Heart left ventricle (tissue), 16 donors: ENCODE measurements at regions not wholly inside any gene's neighbourhood (a gene's known extent, or its start where the extent isn't known, plus 50 kb on each side); places are given as distances from the start of the nearest gene placed in this dataset.

Experiments used
- ATAC-seq, 4 donors: fragments of 200-7000 bp; cut with Tn5 transposase; one replicate each; pipeline ENCODE4 v1.9.1; 2020 to 2022; ENCODE audit warnings: moderate library complexity in 4 of 4, mild to moderate bottlenecking in 3 of 4, moderate number of reproducible peaks in 1 of 4
- DNase-seq, 5 donors: peaks; one replicate each; pipeline ENCODE4 v3.0.0-alpha.2; 2020
- H3K27ac ChIP-seq, 12 donors: fragments of 200-600 bp; sonication (generic) in 4 of 12; one replicate each; pipeline versions ENCODE4 v1.5.0 to v1.8.0; 2016 to 2022; ENCODE audit warnings: mild to moderate bottlenecking in 2 of 12
- H3K27me3 ChIP-seq, 9 donors: fragments of 200-600 bp; sonication (generic) in 2 of 9; one replicate each; pipeline versions ENCODE4 v1.5.1 to v1.8.0; 2016 to 2022; ENCODE audit warnings: mild to moderate bottlenecking in 3 of 9
- H3K36me3 ChIP-seq, 9 donors: fragments of 200-600 bp; sonication (generic) in 2 of 9; one replicate each; pipeline versions ENCODE4 v1.5.0 to v1.8.0; 2018 to 2022; ENCODE audit warnings: mild to moderate bottlenecking in 2 of 9
- H3K4me1 ChIP-seq, 12 donors: fragments of 200-600 bp; sonication (generic) in 4 of 12; one replicate each; pipeline versions ENCODE4 v1.5.0 to v1.8.0; 2016 to 2022; ENCODE audit warnings: mild to moderate bottlenecking in 3 of 12
- H3K4me3 ChIP-seq, 12 donors: fragments of 200-600 bp; sonication (generic) in 4 of 12; one replicate each; pipeline versions ENCODE4 v1.5.0 to v1.8.0; 2017 to 2022; ENCODE audit warnings: mild to moderate bottlenecking in 9 of 12, moderate library complexity in 4 of 12
- H3K9me3 ChIP-seq, 12 donors: fragments of 200-600 bp; sonication (generic) in 4 of 12; one replicate each; pipeline versions ENCODE4 v1.5.0 to v1.8.0; 2016 to 2022; ENCODE audit warnings: mild to moderate bottlenecking in 1 of 12
- CTCF ChIP-seq, 12 donors: fragments of 200-600 bp; sonication (generic) in 4 of 12; IDR thresholded peaks; one replicate each; pipeline versions ENCODE4 v1.5.0 to v1.8.0; 2018 to 2022; ENCODE audit warnings: antibody characterized with exemption in 12 of 12, mild to moderate bottlenecking in 5 of 12
- POLR2A ChIP-seq, 2 donors: fragments of 450-650 bp; IDR thresholded peaks; one replicate each; pipeline ENCODE4 v1.6.1; 2017; ENCODE audit warnings: antibody characterized with exemption in 2 of 2, mild to moderate bottlenecking in 2 of 2, moderate library complexity in 2 of 2
- WGBS, 4 donors: extraction: QIAGEN DNeasy Blood & Tissue Kit in 2 of 4; methylation state at CpG; one replicate each; pipeline versions ENCODE4 v1.1.5 to v1.1.7; 2013 to 2018; 5-methylcytosine and 5-hydroxymethylcytosine counted together
- intact Hi-C, 10 donors: fragments of 100-400 bp; cut with DNase I; formaldehyde crosslinking; loops; one replicate each; pipeline versions ENCODE4 v1.11.1 to v1.14.2; 2022
- donor health status: ischemic (EF 13 %, LVEDD 7.1; RV severe dilation, severe dysfunction).
- donor health status: healthy with polysubstance abuse.
- donor health status: DM: no; HTN: yes; CAD: no.
- donor health status: DM: no; HTN: no; CAD: no.
- donor health status: ischemic (EF 25% LVEDD 6.9; RV normal size, moderate dysfunction).
- donor health status: ischemic (EF 25% LVEDD 5.7; RV mildly dilated, moderate dysfunction).
- donor health status: healthy.
- donor health status: DM: yes; HTN: yes; CAD: no.
- donor health status: ischemic (EF 35%, LVEDD 5.7; RV mildly dilated, moderate dysfunction).
- donor health status: nonischemic (EF 11% LVEDD 7.7; RV severe dilation, severe dysfunction).
- donor health status: DM: yes; HTN: yes; CAD: no.
- donor health status: PGD.
- donor health status: ischemic (EF 29% LVEDD 5.4; RV normal size, mild dysfunction).
- donor health status: nonischemic (EF 23%, LVEDD 6.1; RV moderate dilation, normal function).

GRCh38 chrX:4206941-4207340, 493.5 kb upstream of the PRKX start:
- peaks cover 0 to 5% (median 0%) of the 10 kb centered on the region in 12 donors for H3K9me3 ChIP-seq
- intact Hi-C loops = no loop called here
- DNase-seq (no peak), ATAC-seq (no peak)
- 24 to 27% (median 26%) methylated on average over 3 of the region's 3 CpGs for WGBS, 4 donors
- no peak overlapping the region for H3K27ac ChIP-seq
- TF ChIP-seq CTCF (IDR thresholded peaks at IDR 0.05) (no peak), POLR2A (IDR thresholded peaks at IDR 0.05) (no peak)
- no peaks in the 10 kb centered on the region for H3K4me1 ChIP-seq
- no peak overlapping the region for H3K4me3 ChIP-seq
- H3K36me3 ChIP-seq = no peaks in the 10 kb centered on the region
- H3K27me3 ChIP-seq = no peaks in the 10 kb centered on the region

- H3K27me3 ChIP-seq = no peaks in the 10 kb centered on the region
- ATAC-seq = no peak
- H3K27ac ChIP-seq = no peak overlapping the region
- H3K36me3 ChIP-seq = no peaks in the 10 kb centered on the region
- 87 to 95% (median 93%) methylated on average over 6 of the region's 6 CpGs for WGBS, 4 donors
- intact Hi-C loops = no loop called here
- H3K4me3 ChIP-seq = no peak overlapping the region
- H3K9me3 ChIP-seq = peaks cover 0 to 7% (median 0%) of the 10 kb centered on the region in 12 donors
- no peaks in the 10 kb centered on the region for H3K4me1 ChIP-seq
- TF ChIP-seq CTCF (IDR thresholded peaks at IDR 0.05) (no peak), POLR2A (IDR thresholded peaks at IDR 0.05) (no peak)
- no peak for DNase-seq
Observed at GRCh38 chrX:4197971-4198370, 484.5 kb upstream of the PRKX start.

- 83 to 88% (median 86%) methylated on average over 6 of the region's 6 CpGs for WGBS, 4 donors
- no peak for ATAC-seq
- no peak for DNase-seq
- TF ChIP-seq POLR2A (IDR thresholded peaks at IDR 0.05) = no peak
- no peak overlapping the region for H3K4me3 ChIP-seq
- H3K27ac ChIP-seq = no peak overlapping the region
- no peaks in the 10 kb centered on the region for H3K4me1 ChIP-seq
- no peaks in the 10 kb centered on the region for H3K27me3 ChIP-seq
- intact Hi-C loops = no loop called here
- no peaks in the 10 kb centered on the region for H3K36me3 ChIP-seq
- H3K9me3 ChIP-seq = peaks cover 0 to 7% (median 0%) of the 10 kb centered on the region in 12 donors
Observed at GRCh38 chrX:4193500-4194155, 480.2 kb upstream of the PRKX start.

- Histone ChIP-seq H3K4me3 (no peak overlapping the region), H3K9me3 (no peaks in the 10 kb centered on the region), H3K27me3 (no peaks in the 10 kb centered on the region), H3K36me3 (no peaks in the 10 kb centered on the region), H3K4me1 (no peaks in the 10 kb centered on the region), H3K27ac (no peak overlapping the region)
- intact Hi-C loops = no loop called here
- ATAC-seq = no peak
- DNase-seq = no peak
- WGBS, 4 donors = 42 to 64% (median 49%) methylated on average over 2 of the region's 2 CpGs
- TF ChIP-seq POLR2A (IDR thresholded peaks at IDR 0.05) (no peak), CTCF (IDR thresholded peaks at IDR 0.05) (no peak)
Observed at GRCh38 chrX:4186331-4186730, 472.9 kb upstream of the PRKX start.

GRCh38 chrX:4185086-4185485, 471.6 kb upstream of the PRKX start:
- Histone ChIP-seq H3K27me3 (no peaks in the 10 kb centered on the region), H3K4me3 (no peak overlapping the region), H3K9me3 (no peaks in the 10 kb centered on the region), H3K27ac (no peak overlapping the region), H3K4me1 (no peaks in the 10 kb centered on the region), H3K36me3 (no peaks in the 10 kb centered on the region)
- intact Hi-C loops = no loop called here
- ATAC-seq (no peak), DNase-seq (no peak)
- WGBS, 4 donors = 79 to 82% (median 81%) methylated on average over 4 of the region's 4 CpGs
- TF ChIP-seq CTCF (IDR thresholded peaks at IDR 0.05) (no peak), POLR2A (IDR thresholded peaks at IDR 0.05) (no peak)
